CD4-positive, alpha-beta T cell (primary cell): ENCODE measurements at regions not wholly inside any gene's neighbourhood (a gene's known extent, or its start where the extent isn't known, plus 50 kb on each side); places are given as distances from the start of the nearest gene placed in this dataset.
"Not testable (repeated sequence)": the region's sequence is repeated elsewhere in the genome, so short reads cannot be mapped to it uniquely, and the experiment has no call there.

Experiments
- ATAC-seq: fragments of 200-7000 bp; cut with Tn5 transposase; one replicate; pipeline ENCODE4 v1.10.0; 2022; ENCODE audit warnings: mild to moderate bottlenecking; ENCODE audit not compliant: poor library complexity
- CTCF ChIA-PET: fragments of 350-600 bp; sonication (Branson Sonifier 250); formaldehyde crosslinking; loops from one replicate; lab custom pipeline; 2021; ENCODE audit warnings: antibody characterized with exemption, inconsistent platforms; lab: Charles Lee
- POLR2A ChIA-PET: fragments of 350-600 bp; sonication (Branson Sonifier 250); formaldehyde crosslinking; loops from one replicate; lab custom pipeline; 2021; ENCODE audit warnings: antibody characterized with exemption, inconsistent platforms; lab: Charles Lee
- DNase-seq, 14 experiments: peaks; one replicate each; pipeline ENCODE4 v3.0.0-alpha.2; 2013 to 2020; ENCODE audit warnings: mixed read lengths in 2 of 14
- H3K27ac ChIP-seq, 2 donors: one replicate each; pipeline versions ENCODE4 v1.5.1 to v1.7.0; 2013; ENCODE audit warnings: low read length in 2 of 2, low read depth in 1 of 2, mild to moderate bottlenecking in 1 of 2
- H3K27me3 ChIP-seq, 2 experiments: 1 replicate in 1 of 2; 2 replicates in 1 of 2; pipeline versions ENCODE4 v1.6.1 to v1.7.0; 2013; ENCODE audit warnings: low read length in 2 of 2, control low read depth in 1 of 2, mild to moderate bottlenecking in 1 of 2, moderate library complexity in 1 of 2; ENCODE audit not compliant: insufficient read depth in 2 of 2, control insufficient read depth in 1 of 2
- H3K36me3 ChIP-seq: one replicate; pipeline ENCODE4 v1.6.1; 2013; ENCODE audit warnings: low read length, control low read depth; ENCODE audit not compliant: insufficient read depth
- H3K4me1 ChIP-seq: one replicate; pipeline ENCODE4 v1.6.1; 2013; ENCODE audit warnings: low read length, control low read depth; ENCODE audit not compliant: insufficient read depth
- H3K4me3 ChIP-seq: one replicate; pipeline ENCODE4 v1.5.1; 2013; ENCODE audit warnings: mild to moderate bottlenecking, low read length, moderate library complexity
- H3K9me3 ChIP-seq, 2 experiments: 1 replicate in 1 of 2; 2 replicates in 1 of 2; pipeline versions ENCODE4 v1.6.1 to v1.7.0; 2013; ENCODE audit warnings: low read length in 2 of 2, mild to moderate bottlenecking in 2 of 2, control low read depth in 1 of 2, moderate library complexity in 1 of 2; ENCODE audit not compliant: control insufficient read depth in 1 of 2, insufficient read depth in 1 of 2
- H3K27ac Mint-ChIP-seq: one replicate; pipeline ENCODE4 v1.8.0; 2020; ENCODE audit warnings: mixed read lengths
- H3K27me3 Mint-ChIP-seq: one replicate; pipeline ENCODE4 v1.8.0; 2021; ENCODE audit warnings: mixed read lengths
- H3K36me3 Mint-ChIP-seq: one replicate; pipeline ENCODE4 v1.8.0; 2021; ENCODE audit warnings: low read depth, mixed read lengths
- H3K4me1 Mint-ChIP-seq: one replicate; pipeline ENCODE4 v1.8.0; 2021; ENCODE audit warnings: low read depth, mixed read lengths
- H3K4me3 Mint-ChIP-seq: one replicate; pipeline ENCODE4 v1.8.0; 2020; ENCODE audit warnings: mild to moderate bottlenecking, mixed read lengths
- H3K9me3 Mint-ChIP-seq: one replicate; pipeline ENCODE4 v1.8.0; 2020; ENCODE audit warnings: mixed read lengths
- CTCF ChIP-seq: fragments of 200-600 bp; IDR thresholded peaks from one replicate; pipeline ENCODE4 v1.8.0; 2022; ENCODE audit warnings: antibody characterized with exemption, mild to moderate bottlenecking
- intact Hi-C, 2 experiments: fragments of 100-400 bp; cut with DNase I in 1 of 2; cut with micrococcal nuclease in 1 of 2; formaldehyde crosslinking; loops; one replicate each; pipeline versions ENCODE4 v1.15.1 to v1.9.0; 2023 to 2025; cut with DNase I, micrococcal nuclease

GRCh38 chr2:56053679-56054078 lies 130.1 kb upstream of the EFEMP1 start:
- H3K27ac ChIP-seq, result no peak overlapping the region
- peaks cover 0 to 3% of the 10 kb centered on the region in 2 experiments for H3K9me3 ChIP-seq
- Mint-ChIP-seq H3K9me3 (no peaks in the 10 kb centered on the region), H3K27me3 (no peaks in the 10 kb centered on the region), H3K4me3 (no peak overlapping the region), H3K4me1 (no peaks in the 10 kb centered on the region), H3K36me3 (no peaks in the 10 kb centered on the region), H3K27ac (no peak overlapping the region)
- DNase-seq (no peak), ATAC-seq (no peak)
- ChIA-PET POLR2A (no interaction called here), CTCF (no interaction called here)
- intact Hi-C loops, result no loop called here
- H3K4me1 ChIP-seq, result no peaks in the 10 kb centered on the region
- no peaks in the 10 kb centered on the region for H3K36me3 ChIP-seq
- TF ChIP-seq CTCF, result no peak
- no peaks in the 10 kb centered on the region for H3K27me3 ChIP-seq
- no peak overlapping the region for H3K4me3 ChIP-seq

GRCh38 chr2:56055405-56055804 lies 128.4 kb upstream of the CCDC85A start:
- no peak overlapping the region for H3K4me3 Mint-ChIP-seq
- H3K27me3 Mint-ChIP-seq, result no peaks in the 10 kb centered on the region
- no peaks in the 10 kb centered on the region for H3K36me3 ChIP-seq
- no peaks in the 10 kb centered on the region for H3K27me3 ChIP-seq
- ATAC-seq, result no peak
- peaks cover 0 to 3% of the 10 kb centered on the region in 2 experiments for H3K9me3 ChIP-seq
- POLR2A ChIA-PET, result no interaction called here
- no peaks in the 10 kb centered on the region for H3K36me3 Mint-ChIP-seq
- DNase-seq, result no peak
- H3K4me3 ChIP-seq, result no peak overlapping the region
- no peak overlapping the region for H3K27ac ChIP-seq
- H3K27ac Mint-ChIP-seq, result no peak overlapping the region
- TF ChIP-seq CTCF, result no peak
- no peaks in the 10 kb centered on the region for H3K9me3 Mint-ChIP-seq
- CTCF ChIA-PET, result no interaction called here
- H3K4me1 Mint-ChIP-seq, result no peaks in the 10 kb centered on the region
- H3K4me1 ChIP-seq, result no peaks in the 10 kb centered on the region
- intact Hi-C loops, result no loop called here

GRCh38 chr2:56061327-56061726 lies 122.5 kb upstream of the CCDC85A start:
- CTCF ChIA-PET, H3K4me1 ChIP-seq, H3K27ac Mint-ChIP-seq, ATAC-seq, H3K27me3 ChIP-seq, H3K9me3 ChIP-seq, H3K4me1 Mint-ChIP-seq, H3K27ac ChIP-seq, H3K4me3 Mint-ChIP-seq, H3K27me3 Mint-ChIP-seq, POLR2A ChIA-PET, H3K36me3 ChIP-seq, H3K36me3 Mint-ChIP-seq, intact Hi-C loops, DNase-seq, H3K4me3 ChIP-seq: not testable (repeated sequence)
- peaks cover 13% of the 10 kb centered on the region for H3K9me3 Mint-ChIP-seq

GRCh38 chr2:56068746-56069145 lies 115.0 kb upstream of the CCDC85A start:
- Histone ChIP-seq H3K27ac (no peak overlapping the region), H3K27me3 (no peaks in the 10 kb centered on the region), H3K9me3 (no peaks in the 10 kb centered on the region), H3K36me3 (no peaks in the 10 kb centered on the region), H3K4me3 (no peak overlapping the region), H3K4me1 (no peaks in the 10 kb centered on the region)
- ChIA-PET POLR2A (no interaction called here), CTCF (no interaction called here)
- Mint-ChIP-seq H3K9me3 (peaks cover 6% of the 10 kb centered on the region), H3K36me3 (no peaks in the 10 kb centered on the region), H3K27ac (no peak overlapping the region), H3K27me3 (no peaks in the 10 kb centered on the region), H3K4me3 (no peak overlapping the region), H3K4me1 (no peaks in the 10 kb centered on the region)
- intact Hi-C loops, result no loop called here
- no peak for ATAC-seq
- no peak for DNase-seq
- TF ChIP-seq CTCF, result no peak
